GM21515 (cell line): ENCODE measurements at regions not wholly inside any gene's neighbourhood (a gene's known extent, or its start where the extent isn't known, plus 50 kb on each side); places are given as distances from the start of the nearest gene placed in this dataset.
"Not testable (repeated sequence)": the region's sequence is repeated elsewhere in the genome, so short reads cannot be mapped to it uniquely, and the experiment has no call there.

Source experiments
- ATAC-seq: cut with Tn5 transposase; IDR thresholded peaks from one replicate; pipeline ENCODE4 v1.9.1; 2021; ENCODE audit not compliant: unreplicated experiment

- not testable (repeated sequence) for ATAC-seq
These were observed 51.3 kb upstream of the RIOK2 start for GRCh38 chr5:97234380-97234779.

- no peak for ATAC-seq
These were observed 59.3 kb upstream of the RIOK2 start for GRCh38 chr5:97242341-97242740.

GRCh38 chr5:97243353-97243752 lies 60.3 kb upstream of the RIOK2 start:
- ATAC-seq: no peak

GRCh38 chr5:97245386-97245785 lies 62.3 kb upstream of the RIOK2 start:
- no peak for ATAC-seq

- no peak for ATAC-seq
These were observed 67.1 kb upstream of the RIOK2 start for GRCh38 chr5:97250113-97250512.

GRCh38 chr5:97266076-97266475 lies 83.0 kb upstream of the RIOK2 start:
- ATAC-seq: no peak

GRCh38 chr5:97266576-97266975 lies 83.5 kb upstream of the RIOK2 start:
- no peak for ATAC-seq

GRCh38 chr5:97267767-97268166 lies 84.7 kb upstream of the RIOK2 start:
- ATAC-seq: no peak

- ATAC-seq: no peak
These were observed 93.5 kb upstream of the RIOK2 start for GRCh38 chr5:97276474-97277120.

- ATAC-seq: no peak
These were observed 98.2 kb upstream of the RIOK2 start for GRCh38 chr5:97281257-97281656.

- peak; percentile 93 for ATAC-seq
These were observed 114.1 kb upstream of the RIOK2 start for GRCh38 chr5:97297063-97297703.

GRCh38 chr5:97297704-97298091 lies 114.7 kb upstream of the RIOK2 start:
- ATAC-seq: no peak

GRCh38 chr5:97301181-97301580 lies 118.1 kb upstream of the RIOK2 start:
- not testable (repeated sequence) for ATAC-seq

GRCh38 chr5:97338729-97339128 lies 155.7 kb upstream of the RIOK2 start:
- no peak for ATAC-seq

- peak; percentile 87 for ATAC-seq
These were observed 172.7 kb upstream of the RIOK2 start for GRCh38 chr5:97355775-97356174.

GRCh38 chr5:97363577-97363976 lies 180.5 kb upstream of the RIOK2 start:
- ATAC-seq: no peak

- no peak for ATAC-seq
These were observed 181.7 kb upstream of the RIOK2 start for GRCh38 chr5:97364731-97365130.

- ATAC-seq: no peak
These were observed 182.3 kb upstream of the RIOK2 start for GRCh38 chr5:97365163-97365845.

- ATAC-seq: no peak
These were observed 182.9 kb upstream of the RIOK2 start for GRCh38 chr5:97365918-97366317.

GRCh38 chr5:97375959-97376358 lies 192.9 kb upstream of the RIOK2 start:
- ATAC-seq: no peak

- ATAC-seq: no peak
These were observed 194.5 kb upstream of the RIOK2 start for GRCh38 chr5:97377582-97377981.

GRCh38 chr5:97383996-97384395 lies 200.9 kb upstream of the RIOK2 start:
- no peak for ATAC-seq
